CD4-positive, alpha-beta memory T cell (primary cell): ENCODE measurements at regions not wholly inside any gene's neighbourhood (a gene's known extent, or its start where the extent isn't known, plus 50 kb on each side); places are given as distances from the start of the nearest gene placed in this dataset.
A peak's percentile ranks its signal among the peaks of the same experiment; 100 is the strongest.

Experiments used
- CTCF ChIA-PET: fragments of 350-600 bp; sonication (Branson Sonifier 250); formaldehyde crosslinking; loops from one replicate; lab custom pipeline; 2021; ENCODE audit warnings: inconsistent platforms; ENCODE audit not compliant: partially characterized antibody; lab: Charles Lee
- POLR2A ChIA-PET: fragments of 350-600 bp; sonication (Branson Sonifier 250); formaldehyde crosslinking; loops from one replicate; lab custom pipeline; 2021; ENCODE audit not compliant: partially characterized antibody; lab: Charles Lee
- DNase-seq, 5 donors: peaks; one replicate each; pipeline versions ENCODE4 v3.0.0 to v3.0.0-alpha.2; 2020 to 2022; ENCODE audit warnings: mixed read lengths in 1 of 5
- H3K27ac ChIP-seq: one replicate; pipeline ENCODE4 v1.7.0; 2013; ENCODE audit warnings: low read depth, low read length
- H3K27me3 ChIP-seq: 2 replicates; pipeline ENCODE4 v1.7.0; 2013; ENCODE audit warnings: mild to moderate bottlenecking, low read length, moderate library complexity; ENCODE audit not compliant: insufficient read depth
- H3K36me3 ChIP-seq: 2 replicates; pipeline ENCODE4 v1.7.0; 2013; ENCODE audit warnings: mild to moderate bottlenecking, low read length, moderate library complexity; ENCODE audit not compliant: insufficient read depth
- H3K4me1 ChIP-seq: 2 replicates; pipeline ENCODE4 v1.7.0; 2013; ENCODE audit warnings: mild to moderate bottlenecking, low read length, moderate library complexity; ENCODE audit not compliant: insufficient read depth
- H3K4me3 ChIP-seq, 2 donors: one replicate each; pipeline ENCODE4 v1.7.0; 2013; ENCODE audit warnings: low read length in 2 of 2, mild to moderate bottlenecking in 1 of 2
- H3K9me3 ChIP-seq, 2 donors: one replicate each; pipeline ENCODE4 v1.7.0; 2013; ENCODE audit warnings: low read length in 2 of 2, control low read depth in 1 of 2; ENCODE audit not compliant: control insufficient read depth in 1 of 2
- H3K27ac Mint-ChIP-seq, 7 donors: one replicate each; pipeline ENCODE4 v1.8.0; 2020 to 2021; ENCODE audit warnings: mixed read lengths in 7 of 7, mild to moderate bottlenecking in 6 of 7, inconsistent platforms in 3 of 7, moderate library complexity in 3 of 7
- H3K27me3 Mint-ChIP-seq, 2 donors: one replicate each; pipeline ENCODE4 v1.8.0; 2020 to 2021; ENCODE audit warnings: mixed read lengths in 2 of 2
- H3K36me3 Mint-ChIP-seq, 2 donors: one replicate each; pipeline ENCODE4 v1.8.0; 2020 to 2021; ENCODE audit warnings: mixed read lengths in 2 of 2, inconsistent platforms in 1 of 2, mild to moderate bottlenecking in 1 of 2
- H3K4me1 Mint-ChIP-seq, 4 donors: one replicate each; pipeline ENCODE4 v1.8.0; 2020 to 2021; ENCODE audit warnings: mixed read lengths in 4 of 4, mild to moderate bottlenecking in 1 of 4
- H3K4me3 Mint-ChIP-seq, 8 donors: one replicate each; pipeline ENCODE4 v1.8.0; 2020 to 2021; ENCODE audit warnings: mixed read lengths in 8 of 8, mild to moderate bottlenecking in 7 of 8, moderate library complexity in 6 of 8, inconsistent platforms in 3 of 8
- H3K9me3 Mint-ChIP-seq, 8 donors: one replicate each; pipeline ENCODE4 v1.8.0; 2020 to 2021; ENCODE audit warnings: mixed read lengths in 8 of 8, mild to moderate bottlenecking in 5 of 8, inconsistent platforms in 3 of 8, moderate library complexity in 1 of 8
- intact Hi-C: fragments of 100-400 bp; cut with micrococcal nuclease; formaldehyde crosslinking; loops from one replicate; pipeline ENCODE4 v1.15.1; 2023

DNA sequence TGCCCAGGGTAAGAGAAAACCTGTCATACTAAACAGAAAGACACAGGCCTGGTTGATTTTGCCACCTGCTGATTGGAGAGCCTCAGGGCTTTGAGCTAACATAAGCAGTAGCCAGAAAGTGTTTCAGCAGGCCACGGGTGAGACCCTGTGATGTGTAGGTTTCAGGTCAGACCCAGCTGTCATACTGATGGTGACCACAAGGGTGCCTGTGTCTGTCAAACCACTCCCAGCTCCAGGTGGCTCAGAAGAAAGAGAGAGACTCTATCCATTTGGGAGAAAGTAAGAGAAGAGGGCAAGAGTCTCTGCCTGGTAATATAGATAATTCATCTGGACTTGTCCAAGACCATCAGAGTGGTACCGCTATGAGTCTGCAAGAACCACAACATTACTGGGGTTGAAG is 72.8 kb upstream of the NLRP2B start:
- ChIA-PET POLR2A (no interaction called here), CTCF (no interaction called here)
- Mint-ChIP-seq H3K4me3 (no peak overlapping the region), H3K9me3 (peaks cover 0 to 22% (median 14%) of the 10 kb centered on the region in 8 donors), H3K4me1 (no peaks in the 10 kb centered on the region), H3K27ac (no peak overlapping the region), H3K27me3 (peaks cover 0 to 2% of the 10 kb centered on the region in 2 donors), H3K36me3 (no peaks in the 10 kb centered on the region)
- H3K27me3 ChIP-seq, result no peaks in the 10 kb centered on the region
- no peaks in the 10 kb centered on the region for H3K36me3 ChIP-seq
- H3K9me3 ChIP-seq, result no peaks in the 10 kb centered on the region
- intact Hi-C loops, result no loop called here
- no peak for DNase-seq
- no peaks in the 10 kb centered on the region for H3K4me1 ChIP-seq
- H3K4me3 ChIP-seq, result no peak overlapping the region
- H3K27ac ChIP-seq, result no peak overlapping the region

- no peaks in the 10 kb centered on the region for H3K9me3 ChIP-seq
- no peaks in the 10 kb centered on the region for H3K27me3 Mint-ChIP-seq
- ChIA-PET POLR2A (no interaction called here), CTCF (no interaction called here)
- H3K36me3 Mint-ChIP-seq, result no peaks in the 10 kb centered on the region
- H3K4me3 ChIP-seq, result no peak overlapping the region
- no peak for DNase-seq
- H3K27ac ChIP-seq, result no peak overlapping the region
- no peaks in the 10 kb centered on the region for H3K9me3 Mint-ChIP-seq
- H3K4me1 Mint-ChIP-seq, result no peaks in the 10 kb centered on the region
- H3K27ac Mint-ChIP-seq, result no peak overlapping the region
- peak overlapping the region in 1 of 8 donors; percentile 48 for H3K4me3 Mint-ChIP-seq
- intact Hi-C loops, result no loop called here
- no peaks in the 10 kb centered on the region for H3K36me3 ChIP-seq
- no peaks in the 10 kb centered on the region for H3K4me1 ChIP-seq
- H3K27me3 ChIP-seq, result no peaks in the 10 kb centered on the region
Observed at GRCh38 chrX:57741107-57741506, 61.0 kb upstream of the NLRP2B start.

DNA sequence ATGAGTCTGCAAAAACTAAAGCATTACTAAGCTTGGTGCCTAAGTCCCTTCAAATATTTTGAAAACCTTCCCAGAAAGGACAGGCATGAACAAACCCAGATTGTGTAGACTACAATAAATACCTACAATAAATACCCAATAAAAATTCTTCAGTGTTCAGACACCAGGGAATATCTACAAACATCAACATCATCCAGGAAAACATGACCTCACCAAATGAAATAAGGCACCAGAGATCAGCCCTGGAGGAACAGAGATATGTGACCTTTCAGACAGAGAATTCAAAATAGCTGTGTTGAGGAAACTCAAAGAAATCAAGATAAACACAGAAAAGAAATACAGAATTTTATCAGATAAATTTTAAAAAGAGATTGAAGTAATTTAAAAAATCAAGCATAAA is 57.8 kb upstream of the NLRP2B start:
- no peaks in the 10 kb centered on the region for H3K36me3 Mint-ChIP-seq
- H3K4me3 Mint-ChIP-seq, result no peak overlapping the region
- no peak overlapping the region for H3K4me3 ChIP-seq
- H3K4me1 Mint-ChIP-seq, result no peaks in the 10 kb centered on the region
- no peak for DNase-seq
- H3K4me1 ChIP-seq, result no peaks in the 10 kb centered on the region
- no peaks in the 10 kb centered on the region for H3K9me3 Mint-ChIP-seq
- CTCF ChIA-PET, result no interaction called here
- no peaks in the 10 kb centered on the region for H3K27me3 ChIP-seq
- H3K36me3 ChIP-seq, result no peaks in the 10 kb centered on the region
- no peak overlapping the region for H3K27ac Mint-ChIP-seq
- intact Hi-C loops, result no loop called here
- no peaks in the 10 kb centered on the region for H3K27me3 Mint-ChIP-seq
- H3K27ac ChIP-seq, result no peak overlapping the region
- POLR2A ChIA-PET, result no interaction called here
- H3K9me3 ChIP-seq, result no peaks in the 10 kb centered on the region
